SIG-M5 treated with dmso at 0.1 percent for 504 hours (cell line): ENCODE measurements at regions not wholly inside any gene's neighbourhood (a gene's known extent, or its start where the extent isn't known, plus 50 kb on each side); places are given as distances from the start of the nearest gene placed in this dataset.
"Not testable (repeated sequence)": the region's sequence is repeated elsewhere in the genome, so short reads cannot be mapped to it uniquely, and the experiment has no call there.

Experiments
- DNase-seq: peaks from one replicate; lab custom pipeline; 2025; ENCODE audit not compliant: unreplicated experiment; lab: John Stamatoyannopoulos, UW

DNA sequence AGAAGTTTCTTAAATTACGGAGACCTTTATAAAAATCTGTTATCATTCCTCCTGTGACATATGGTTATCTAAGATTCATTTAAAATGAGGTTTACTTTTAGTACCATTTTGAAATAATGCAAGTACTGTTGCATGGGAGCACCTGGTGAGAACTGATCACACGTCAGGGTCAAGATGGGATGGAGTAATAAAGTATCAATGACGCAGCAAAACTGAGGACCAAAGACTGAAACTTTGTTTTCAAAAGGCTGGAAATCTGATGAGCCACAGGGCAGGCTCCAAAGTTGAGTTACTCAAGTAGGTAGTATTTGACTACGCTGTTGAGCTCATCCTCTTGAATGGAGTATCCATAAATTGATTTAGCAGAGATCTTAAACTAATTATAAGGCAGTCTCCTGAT, 411.9 kb upstream of the ZNF804A start:
- no peak for DNase-seq

DNA sequence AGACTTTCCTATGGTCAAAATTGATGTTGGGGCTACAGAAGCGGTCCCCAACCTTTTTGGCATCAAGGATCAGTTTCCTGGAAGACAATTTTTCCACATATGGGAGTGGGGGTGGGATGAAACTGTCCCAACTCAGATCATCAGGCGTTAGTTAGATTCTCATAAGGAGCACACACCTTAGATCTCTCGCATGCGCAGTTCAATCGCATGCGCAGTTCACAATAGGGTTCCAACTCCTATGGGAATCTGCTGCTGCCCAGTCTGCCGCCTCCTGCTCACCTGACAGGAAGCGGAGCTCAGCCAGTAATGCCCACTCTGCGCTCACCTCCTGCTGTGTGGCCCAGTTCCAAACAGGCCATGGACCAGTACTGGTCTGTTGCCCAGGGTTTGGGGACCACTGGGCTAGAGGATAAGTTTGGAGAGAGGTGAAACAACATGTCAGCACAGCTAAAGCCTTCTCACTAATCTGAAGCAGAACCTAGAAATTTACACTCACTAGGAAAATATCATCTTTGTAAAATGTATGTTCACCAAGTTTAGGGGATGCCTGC, 410.8 kb upstream of the ZNF804A start:
- no peak for DNase-seq

DNA sequence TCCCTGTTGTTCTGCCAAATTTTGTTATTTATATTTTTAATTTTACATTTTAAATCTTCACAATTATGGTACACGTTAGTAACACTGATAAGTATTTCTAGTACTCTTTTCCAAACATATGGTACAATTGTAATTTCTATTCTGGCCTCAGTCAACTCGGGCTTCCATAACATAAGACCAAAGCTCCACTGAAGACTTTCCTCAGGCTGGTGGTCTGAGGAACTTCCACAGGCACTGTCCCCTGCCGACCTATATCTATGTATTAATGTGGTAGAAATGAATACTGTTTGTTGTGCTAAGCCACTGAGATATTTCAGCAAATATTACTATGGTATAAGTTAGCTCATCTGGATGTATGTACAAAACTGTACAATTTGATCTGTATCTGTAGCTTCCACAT, 407.6 kb upstream of the ZNF804A start:
- no peak for DNase-seq

DNA sequence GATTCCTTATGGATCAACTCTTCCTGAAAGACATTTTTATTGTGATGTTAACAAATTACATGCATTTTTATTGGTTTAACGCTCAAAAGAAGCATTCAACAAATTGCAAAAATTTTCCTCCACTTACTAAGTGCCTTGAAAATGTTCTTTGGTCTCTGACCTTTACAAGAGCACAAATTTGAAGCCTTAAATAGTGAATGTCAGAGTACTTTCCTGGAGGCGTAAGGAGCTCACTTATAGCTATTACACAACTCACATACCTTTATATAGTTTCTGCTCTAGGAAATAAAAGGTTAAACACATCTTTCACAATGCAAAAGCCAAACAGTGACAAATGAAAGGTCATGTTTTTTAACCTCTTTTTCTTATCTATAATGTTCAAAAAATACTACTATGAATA, 405.7 kb upstream of the ZNF804A start:
- no peak for DNase-seq

DNA sequence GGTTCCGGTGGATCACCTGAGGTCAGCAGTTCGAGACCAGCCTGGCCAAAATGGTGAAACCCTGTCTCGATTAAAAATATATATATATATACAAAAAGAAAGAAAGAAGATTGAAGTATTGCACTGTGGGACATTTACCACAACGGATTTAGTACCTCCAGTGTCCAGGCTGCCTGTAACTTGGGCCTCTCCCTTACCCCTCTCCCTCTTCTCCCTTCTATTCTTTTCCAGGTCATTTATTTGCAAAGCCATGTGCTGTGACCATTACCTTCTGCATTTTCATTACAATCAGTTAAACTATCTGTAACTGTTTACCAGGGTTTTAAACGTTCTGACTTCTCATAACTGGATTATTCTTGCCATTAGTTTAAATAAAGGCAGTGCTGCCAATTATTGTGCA, 400.9 kb upstream of the ZNF804A start:
- no peak for DNase-seq

DNA sequence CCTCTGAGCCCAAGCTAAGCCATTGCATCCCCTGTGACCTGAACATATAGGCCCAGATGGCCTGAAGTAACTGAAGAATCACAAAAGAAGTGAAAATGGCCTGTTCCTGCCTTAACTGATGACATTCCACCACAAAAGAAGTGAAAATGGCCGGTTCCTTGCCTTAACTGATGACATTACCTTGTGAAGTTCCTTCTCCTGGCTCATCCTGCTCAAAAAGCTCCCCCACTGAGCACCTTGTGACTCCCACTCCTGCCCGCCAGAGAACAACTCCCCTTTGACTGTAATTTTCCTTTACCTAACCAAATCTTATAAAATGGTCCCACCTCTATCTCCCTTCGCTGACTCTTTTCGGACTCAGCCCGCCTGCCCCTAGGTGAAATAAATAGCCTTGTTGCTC, 399.5 kb upstream of the ZNF804A start:
- not testable (repeated sequence) for DNase-seq

DNA sequence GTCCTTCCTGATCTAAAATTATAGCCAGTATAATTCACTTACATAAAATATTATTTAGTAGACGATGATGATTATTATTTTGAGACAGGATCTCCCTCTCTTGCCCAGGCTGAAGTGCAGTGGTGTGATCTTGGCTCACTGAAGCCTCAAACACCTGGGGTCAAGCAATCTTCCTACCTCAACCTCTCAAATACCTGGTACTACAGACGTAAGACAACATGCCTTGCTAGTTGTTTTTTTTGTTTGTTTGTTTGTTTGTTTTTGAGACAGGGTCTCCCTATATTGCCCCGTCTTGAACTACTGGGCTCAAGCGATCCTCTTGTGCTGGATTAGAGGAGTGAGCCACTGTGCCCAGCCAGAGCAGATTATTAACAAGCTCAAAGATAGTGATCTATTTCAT, 399.1 kb upstream of the ZNF804A start:
- no peak for DNase-seq

DNA sequence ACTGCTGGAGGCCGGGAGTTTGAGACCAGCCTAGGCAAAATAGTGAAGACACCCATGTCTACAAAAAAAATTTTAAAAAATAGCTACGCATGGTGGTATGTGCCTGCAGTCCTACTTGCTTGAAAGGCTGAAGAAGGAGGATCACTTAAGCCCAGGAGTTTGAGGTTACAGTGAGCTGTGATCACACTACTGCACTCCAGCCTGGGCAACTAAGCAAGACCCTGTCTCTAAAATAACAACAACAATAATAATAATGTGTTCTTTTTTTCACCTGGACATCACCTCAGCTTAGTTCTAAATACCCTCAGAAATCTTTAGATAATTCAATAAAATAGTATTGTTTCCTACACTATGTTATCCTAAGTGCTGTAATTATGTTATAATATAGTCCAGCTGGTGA, 397.1 kb upstream of the ZNF804A start:
- no peak for DNase-seq

DNA sequence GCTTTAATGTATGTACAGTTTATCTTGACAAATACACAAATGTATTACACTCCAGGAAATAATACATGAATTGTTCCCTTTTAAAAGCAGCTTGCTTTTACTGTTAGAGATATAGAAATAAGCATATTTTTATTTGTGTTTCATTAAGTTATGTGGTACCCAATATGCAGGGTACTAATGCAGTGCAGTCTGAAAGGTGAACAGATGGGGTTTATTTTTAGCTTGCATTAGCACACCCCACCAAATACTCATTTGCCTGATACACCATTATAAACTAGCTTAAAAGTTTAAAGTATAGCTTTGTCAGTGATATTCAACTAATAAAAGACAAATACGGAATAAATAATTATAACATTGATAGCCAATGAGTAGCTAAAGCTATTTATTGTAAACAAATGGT, 394.7 kb upstream of the ZNF804A start:
- DNase-seq: no peak

DNA sequence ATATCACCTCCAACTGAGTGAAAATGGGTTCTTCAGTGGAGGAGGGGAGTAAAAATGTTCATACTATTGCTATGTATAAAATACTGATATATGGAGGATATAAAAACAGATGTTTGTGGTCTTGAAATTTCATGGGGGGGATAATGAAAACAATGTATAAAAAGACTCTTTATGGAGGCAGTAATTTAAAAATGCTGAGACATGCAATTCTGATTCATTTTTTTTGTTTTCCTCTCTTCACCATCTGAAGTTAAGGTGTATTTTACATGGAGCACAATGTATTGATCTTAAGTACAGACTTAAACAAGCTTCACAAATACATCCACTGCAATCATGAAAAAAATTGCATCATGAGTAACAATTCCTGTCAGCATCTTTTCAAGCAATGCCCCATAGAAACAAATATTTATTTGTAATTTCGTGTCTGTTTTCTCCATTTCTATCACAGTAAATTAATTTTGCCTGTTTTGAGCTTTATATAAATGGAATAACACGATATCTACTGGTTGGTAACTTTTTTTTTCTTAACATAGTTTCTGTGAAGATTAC, 393.2 kb upstream of the ZNF804A start:
- DNase-seq: no peak

DNA sequence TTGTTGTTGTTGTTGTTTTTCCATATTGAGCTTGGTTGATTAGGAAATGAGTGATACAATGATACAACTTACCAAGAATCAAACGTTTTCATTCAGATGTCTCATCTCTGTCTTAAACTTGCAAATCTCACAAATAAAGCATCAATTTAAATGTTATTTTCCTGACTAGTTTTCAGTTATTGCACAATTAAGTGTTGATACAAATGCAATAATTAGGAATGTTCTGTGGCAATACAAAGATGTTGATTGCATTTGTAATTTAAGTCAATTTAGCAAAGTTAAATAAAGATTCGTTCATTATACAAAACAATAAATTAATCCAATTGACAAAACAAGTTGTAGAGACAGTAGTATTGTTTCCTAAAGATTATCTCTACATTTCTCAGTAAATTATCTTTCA, 392.3 kb upstream of the ZNF804A start:
- no peak for DNase-seq

DNA sequence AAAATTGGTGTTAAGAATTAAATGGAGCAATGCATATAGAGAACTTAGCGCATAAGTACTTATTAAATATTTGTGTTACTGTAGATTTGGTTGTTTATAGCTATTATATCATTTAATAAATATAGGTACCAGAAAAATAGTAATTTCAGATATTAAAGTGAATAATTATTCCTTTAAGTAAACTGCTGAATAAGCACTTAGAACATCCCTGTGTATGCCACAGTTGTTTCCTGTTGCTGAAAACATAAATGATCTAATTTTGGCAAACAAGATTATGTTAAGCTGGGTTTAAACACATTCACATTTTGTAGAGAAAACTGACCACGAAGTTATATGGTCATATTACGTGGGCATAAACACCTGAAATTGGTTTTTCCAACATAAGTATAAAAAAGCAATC, 388.0 kb upstream of the ZNF804A start:
- DNase-seq: no peak

DNA sequence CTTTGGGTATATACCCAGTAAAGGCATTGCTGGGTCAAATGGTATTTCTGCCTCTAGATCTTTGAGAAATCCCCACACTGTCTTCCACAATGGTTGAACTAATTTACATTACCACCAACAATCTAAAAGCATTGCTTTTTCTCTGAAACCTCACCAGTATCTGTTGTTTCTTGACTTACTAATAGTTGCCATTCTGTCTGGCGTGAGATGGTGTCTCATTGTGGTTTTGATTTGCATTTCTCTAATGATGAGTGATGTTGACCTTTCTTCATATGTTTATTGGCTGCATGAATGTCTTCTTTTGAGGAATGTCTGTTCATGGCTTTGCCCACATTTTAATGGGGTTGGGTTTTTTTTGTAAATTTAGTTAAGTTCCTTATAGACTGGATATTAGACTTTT, 382.6 kb upstream of the ZNF804A start:
- no peak for DNase-seq

DNA sequence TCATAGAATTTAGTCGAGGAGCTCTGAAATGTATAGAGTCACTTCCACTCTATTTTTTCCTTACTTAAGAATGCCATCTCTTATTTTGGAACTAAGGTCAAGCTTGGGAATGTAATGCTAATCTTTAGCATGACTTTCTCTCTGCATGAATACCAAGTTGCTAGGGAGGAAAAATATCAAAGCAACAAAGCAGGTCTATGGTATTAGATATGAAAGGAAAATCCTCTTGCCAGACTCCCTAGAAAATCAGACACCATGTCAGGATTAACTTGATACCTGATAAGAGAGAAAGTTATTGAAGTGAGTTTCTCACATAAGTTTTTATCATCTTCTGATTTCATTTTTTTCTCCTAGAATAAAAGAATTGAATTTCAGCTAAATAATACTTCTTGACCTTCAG, 341.7 kb upstream of the ZNF804A start:
- DNase-seq: no peak

DNA sequence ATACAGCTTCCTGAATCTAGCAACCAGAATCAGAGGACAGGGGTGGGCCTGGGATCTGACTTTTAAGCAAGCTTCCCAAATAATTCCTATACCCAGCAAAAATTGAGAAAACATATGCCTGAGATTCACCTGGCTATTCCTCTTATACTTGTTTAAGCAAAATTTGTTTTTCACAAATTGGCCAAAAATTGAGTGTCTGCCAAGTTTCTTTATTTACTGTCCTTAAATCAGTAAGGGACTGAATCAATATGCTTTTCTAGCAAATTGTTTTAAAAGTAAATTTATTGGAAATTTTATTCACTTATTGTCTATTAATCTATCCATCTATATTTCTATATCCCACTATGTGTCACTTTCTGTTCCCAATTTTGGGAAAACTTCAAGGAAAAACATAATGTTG, 337.0 kb upstream of the ZNF804A start:
- no peak for DNase-seq

DNA sequence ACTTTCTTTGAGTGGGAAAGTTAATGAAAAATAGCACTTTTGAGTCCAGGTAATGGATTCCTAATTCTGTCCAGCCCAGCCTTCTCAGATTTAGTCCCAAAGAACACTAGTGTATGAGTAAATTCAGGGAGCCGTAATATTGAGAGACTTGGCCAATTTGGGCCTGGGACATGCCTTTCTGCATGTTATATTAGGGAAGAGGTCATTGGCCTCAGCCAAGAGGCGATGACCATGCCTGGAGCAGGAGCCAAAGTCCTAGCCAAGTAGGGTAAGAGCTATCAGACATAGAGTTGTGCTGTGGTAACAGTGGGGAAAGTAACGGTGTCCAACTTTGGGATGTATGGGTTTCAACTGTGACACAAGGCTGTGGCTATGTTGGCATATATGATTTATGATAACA, 336.5 kb upstream of the ZNF804A start:
- no peak for DNase-seq

DNA sequence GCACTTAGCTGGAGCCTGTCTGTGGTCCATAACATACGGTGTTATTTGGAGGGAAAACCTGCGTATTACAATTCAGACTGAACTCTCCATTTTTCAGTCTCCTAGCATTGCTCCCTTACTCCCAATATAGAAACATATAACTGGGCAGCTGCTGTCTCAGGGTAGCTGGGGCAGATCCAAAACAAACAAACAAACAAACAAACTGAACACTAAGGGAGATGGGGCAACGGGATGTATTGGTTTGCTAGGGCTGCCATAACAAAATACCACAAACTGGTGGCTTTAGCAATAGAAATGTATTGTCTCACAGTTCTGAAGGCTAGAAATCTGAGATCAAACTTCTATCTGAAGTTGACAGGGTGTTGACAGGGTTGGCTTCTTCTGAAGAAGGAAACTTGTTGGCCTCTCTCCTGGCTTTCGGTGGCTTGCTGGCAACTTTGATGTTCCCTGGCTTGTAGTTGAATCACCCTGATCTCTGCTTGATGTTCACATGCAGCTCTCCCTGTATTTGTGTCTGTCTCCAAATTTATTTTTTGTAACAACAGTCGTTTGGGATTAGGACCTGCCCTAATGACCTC, 329.3 kb upstream of the ZNF804A start:
- DNase-seq: no peak

DNA sequence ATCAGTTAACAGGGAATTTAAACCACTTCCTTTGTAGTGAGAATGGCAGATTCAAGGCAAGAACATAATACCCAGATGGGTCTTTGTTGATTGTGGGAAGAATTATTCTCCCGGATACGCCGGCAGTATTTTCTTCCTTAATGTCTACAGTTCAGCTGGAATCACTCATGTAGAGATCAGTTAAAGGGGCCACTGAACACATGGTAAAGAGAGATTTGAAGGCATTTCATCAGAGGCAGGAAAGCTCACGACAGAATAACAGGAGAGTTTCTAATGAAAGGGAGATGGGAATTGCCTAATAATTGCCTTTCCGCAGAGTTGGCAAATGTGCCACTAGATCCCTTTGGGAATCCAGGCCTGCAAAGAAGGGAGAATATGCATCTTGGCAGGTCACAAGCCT, 327.7 kb upstream of the ZNF804A start:
- DNase-seq: no peak

DNA sequence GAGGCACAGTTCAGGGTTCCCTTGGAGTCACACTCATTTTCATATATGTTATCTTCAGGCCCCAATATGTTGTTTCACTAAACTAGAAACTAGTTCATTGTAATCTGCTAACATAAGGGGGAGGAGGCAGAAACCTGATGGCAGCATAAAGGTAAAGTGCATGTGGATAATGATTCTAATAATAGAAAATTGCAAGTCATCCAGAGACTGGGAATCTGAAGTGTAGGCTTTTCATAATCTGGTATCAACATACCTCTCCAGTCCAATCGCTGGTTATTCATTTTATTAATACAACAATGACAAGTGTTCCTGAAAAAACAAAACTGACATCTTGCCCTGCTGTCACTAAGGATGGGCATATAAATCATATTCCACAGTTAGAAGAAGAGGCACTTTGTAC, 326.3 kb upstream of the ZNF804A start:
- no peak for DNase-seq

DNA sequence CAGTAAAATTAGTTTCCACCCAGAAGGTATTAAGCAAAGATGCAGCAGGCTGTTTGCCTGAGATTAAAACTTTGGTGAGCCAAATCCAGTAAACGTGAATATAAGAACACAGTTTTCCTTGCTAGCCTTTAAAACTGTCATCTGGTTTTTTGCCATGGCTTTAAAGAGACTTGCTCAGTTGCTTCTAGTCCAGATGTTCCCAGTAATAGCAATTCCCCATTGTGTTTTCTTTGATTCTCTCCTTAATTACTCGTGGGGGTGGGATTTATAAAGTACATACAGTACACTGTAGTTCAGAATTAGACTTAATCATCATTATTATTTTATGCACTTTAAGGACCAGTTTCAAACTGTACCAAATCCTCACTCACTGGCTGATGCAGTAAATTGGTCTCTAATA, 303.5 kb upstream of the ZNF804A start:
- no peak for DNase-seq

DNA sequence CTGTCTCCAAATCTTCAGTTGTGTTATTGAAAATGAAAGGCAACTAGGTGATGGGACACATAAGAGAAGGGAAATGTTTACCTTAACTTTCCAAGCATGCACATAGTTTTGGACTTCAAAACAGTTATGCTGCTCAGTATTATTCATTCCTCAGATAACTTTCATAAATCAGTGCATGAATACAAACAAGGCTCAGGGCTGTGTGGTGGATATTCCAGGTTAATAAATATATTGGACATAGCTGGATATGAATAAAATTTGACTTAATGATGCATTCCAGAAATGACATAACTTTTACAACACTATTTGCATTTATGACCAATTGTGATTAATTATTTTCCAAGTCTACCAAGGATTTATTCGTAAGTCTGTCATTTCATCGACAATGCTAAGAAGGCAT, 301.2 kb upstream of the ZNF804A start:
- DNase-seq: no peak

DNA sequence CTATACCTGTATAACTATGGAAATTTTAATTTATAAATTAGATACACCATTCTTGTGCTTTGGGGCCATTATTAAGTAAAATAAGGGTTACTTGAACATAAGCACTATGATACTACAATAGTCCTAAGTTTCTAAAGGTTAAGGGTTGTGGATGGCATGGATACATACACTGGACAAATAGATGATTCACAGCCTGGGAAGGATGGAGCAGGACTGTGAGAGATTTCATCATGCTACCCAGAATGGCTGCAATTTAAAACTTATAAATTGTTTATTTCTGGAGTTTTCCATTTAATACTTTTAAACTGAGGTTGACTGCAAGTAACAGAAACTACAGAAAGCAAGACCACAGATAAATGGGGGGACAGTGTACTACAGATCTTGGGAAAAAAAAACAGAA, 295.8 kb upstream of the ZNF804A start:
- DNase-seq: no peak

DNA sequence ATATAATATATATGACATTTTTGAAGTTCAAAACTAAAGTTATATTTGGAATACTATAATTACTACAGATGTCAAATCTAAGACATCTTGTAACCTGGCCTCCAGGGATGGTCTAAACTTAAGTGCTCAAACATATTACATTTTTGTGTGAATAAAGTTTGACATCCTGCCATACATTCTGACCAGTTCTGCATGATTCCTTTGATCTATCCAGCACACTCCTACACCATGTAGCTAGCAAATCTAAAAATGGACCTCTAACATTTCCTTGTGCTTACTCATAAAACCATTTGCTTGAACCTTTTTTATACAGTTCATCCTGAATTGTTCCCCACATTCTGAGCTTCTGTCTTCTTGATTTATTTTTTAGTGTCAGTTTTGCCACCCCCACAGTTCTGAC, 294.3 kb upstream of the ZNF804A start:
- no peak for DNase-seq
